HG03521 (cell line): ENCODE measurements at regions not wholly inside any gene's neighbourhood (a gene's known extent, or its start where the extent isn't known, plus 50 kb on each side); places are given as distances from the start of the nearest gene placed in this dataset.
"Not testable (repeated sequence)": the region's sequence is repeated elsewhere in the genome, so short reads cannot be mapped to it uniquely, and the experiment has no call there.

Experiments used
- ATAC-seq: cut with Tn5 transposase; IDR thresholded peaks from one replicate; pipeline ENCODE4 v1.9.1; 2021; ENCODE audit warnings: mild to moderate bottlenecking, moderate library complexity; ENCODE audit not compliant: unreplicated experiment

GRCh38 chr9:89695441-89695891, 90.7 kb downstream of the GADD45G start:
- ATAC-seq = no peak

GRCh38 chr9:89695979-89696378, 91.2 kb downstream of the GADD45G start:
- not testable (repeated sequence) for ATAC-seq

- ATAC-seq = no peak
Observed at GRCh38 chr9:89696780-89697179, 92.0 kb downstream of the GADD45G start.

GRCh38 chr9:89697553-89697952, 92.7 kb downstream of the GADD45G start:
- ATAC-seq = no peak

GRCh38 chr9:89698411-89699005, 93.7 kb downstream of the GADD45G start:
- ATAC-seq = no peak

GRCh38 chr9:89699646-89700045, 94.8 kb downstream of the GADD45G start:
- ATAC-seq = no peak

GRCh38 chr9:89701221-89701798, 96.5 kb downstream of the GADD45G start:
- ATAC-seq = peak; percentile 61

GRCh38 chr9:89702401-89702800, 97.6 kb downstream of the GADD45G start:
- no peak for ATAC-seq

- ATAC-seq = no peak
Observed at GRCh38 chr9:89705651-89706050, 100.8 kb downstream of the GADD45G start.

GRCh38 chr9:89706086-89706485, 101.3 kb downstream of the GADD45G start:
- no peak for ATAC-seq

- no peak for ATAC-seq
Observed at GRCh38 chr9:89706731-89707191, 101.9 kb downstream of the GADD45G start.

- no peak for ATAC-seq
Observed at GRCh38 chr9:89710697-89711096, 105.9 kb downstream of the GADD45G start.

GRCh38 chr9:89711866-89712265, 107.1 kb downstream of the GADD45G start:
- ATAC-seq = no peak

GRCh38 chr9:89712283-89712682, 107.5 kb downstream of the GADD45G start:
- no peak for ATAC-seq

- ATAC-seq = no peak
Observed at GRCh38 chr9:89714321-89714720, 109.5 kb downstream of the GADD45G start.

- ATAC-seq = no peak
Observed at GRCh38 chr9:89715318-89715858, 110.6 kb downstream of the GADD45G start.

- ATAC-seq = no peak
Observed at GRCh38 chr9:89715881-89716280, 111.1 kb downstream of the GADD45G start.

GRCh38 chr9:89716559-89716958, 111.7 kb downstream of the GADD45G start:
- no peak for ATAC-seq

GRCh38 chr9:89718176-89718575, 113.4 kb downstream of the GADD45G start:
- no peak for ATAC-seq

- no peak for ATAC-seq
Observed at GRCh38 chr9:89718651-89719050, 113.8 kb downstream of the GADD45G start.

- ATAC-seq = no peak
Observed at GRCh38 chr9:89719202-89719601, 114.4 kb downstream of the GADD45G start.

GRCh38 chr9:89720696-89721175, 115.9 kb downstream of the GADD45G start:
- ATAC-seq = no peak
